ENCODE measurements at regions not wholly inside any gene's neighbourhood (a gene's known extent, or its start where the extent isn't known, plus 50 kb on each side); places are given as distances from the start of the nearest gene placed in this dataset.
A peak's percentile ranks its signal among the peaks of the same experiment; 100 is the strongest.
"Not testable (repeated sequence)": the region's sequence is repeated elsewhere in the genome, so short reads cannot be mapped to it uniquely, and the experiment has no call there.

DNA sequence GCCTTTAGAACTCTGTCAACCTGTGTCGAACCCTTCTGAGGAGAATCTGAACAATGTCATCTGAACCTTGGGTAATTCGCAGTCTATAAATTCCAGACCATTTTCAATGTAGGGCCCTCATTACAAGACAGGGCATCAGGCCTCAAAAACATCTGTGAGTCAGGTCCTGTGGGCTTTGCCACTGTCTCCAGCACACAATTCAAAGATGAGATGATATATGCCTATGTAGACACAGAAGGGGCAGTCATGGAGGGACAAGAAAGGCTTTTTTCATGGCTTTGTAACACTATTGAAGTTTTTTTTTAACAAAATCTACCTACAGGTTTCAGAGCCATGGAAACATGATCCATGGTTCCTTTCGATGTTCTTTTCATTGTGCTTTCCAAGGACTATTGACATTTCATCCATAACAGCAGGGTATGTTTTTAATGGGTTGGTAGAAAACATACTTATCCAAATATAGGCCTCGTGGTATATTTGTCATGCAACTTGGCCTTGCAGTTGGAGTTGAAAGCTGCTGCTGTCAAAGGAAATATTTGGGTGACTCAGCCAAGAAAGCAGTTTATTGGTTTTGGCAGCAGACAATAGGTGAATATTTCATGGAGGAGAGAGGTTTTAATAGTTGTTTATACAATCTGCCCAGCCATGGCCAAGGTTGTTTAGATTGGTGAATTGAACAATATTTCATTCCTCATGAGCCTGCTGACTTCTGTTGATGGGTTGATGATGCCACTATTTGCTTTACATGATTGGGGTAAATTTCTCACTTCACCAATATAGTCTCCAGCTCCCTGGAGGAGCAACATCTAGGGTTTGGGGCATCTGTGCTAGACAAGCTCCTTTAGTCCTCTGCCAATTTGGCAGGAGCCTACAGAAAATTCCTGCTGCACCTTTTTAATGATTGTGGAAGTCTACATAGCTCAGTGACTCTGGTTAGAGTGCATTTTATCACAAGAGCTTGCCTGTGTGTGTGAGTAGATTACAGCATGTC, 158.4 kb upstream of the TMEM72 start:
- DNase-seq, result peak; percentile 12

DNA sequence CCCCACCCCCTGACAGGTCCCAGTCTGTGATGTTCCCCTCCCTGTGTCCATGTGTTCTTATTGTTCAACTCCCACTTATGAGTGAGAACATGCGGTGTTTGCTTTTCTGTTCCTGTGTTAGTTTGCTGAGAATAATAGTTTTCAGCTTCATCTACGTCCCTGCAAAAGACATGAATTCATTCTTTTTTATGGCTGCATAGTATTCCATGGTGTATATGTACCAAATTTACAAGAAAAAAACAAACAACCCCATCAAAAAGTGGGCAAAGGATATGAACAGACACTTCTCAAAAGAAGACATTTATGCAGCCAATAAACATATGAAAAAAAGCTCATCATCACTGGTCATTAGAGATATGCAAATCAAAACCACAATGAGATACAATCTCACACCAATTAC, 156.8 kb upstream of the TMEM72 start:
- DNase-seq, result not testable (repeated sequence)

DNA sequence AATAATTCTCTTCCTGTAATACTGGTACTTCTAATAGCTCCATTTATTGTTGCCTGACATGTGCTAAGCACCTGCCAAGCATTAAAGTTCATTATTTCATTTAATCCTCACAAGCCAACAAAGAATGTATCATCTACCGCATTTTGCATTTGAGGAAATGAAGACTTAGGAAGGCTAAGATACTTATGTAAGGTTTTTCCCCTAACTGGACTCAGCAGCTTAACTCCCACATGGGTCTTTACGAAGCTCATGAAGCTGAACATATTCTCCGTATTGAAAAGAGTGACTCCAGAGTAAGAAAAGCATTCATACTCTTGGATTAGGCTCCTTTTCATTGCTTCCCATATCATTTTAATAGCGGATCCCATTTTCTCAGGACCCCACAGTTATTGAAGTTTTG, 155.7 kb upstream of the TMEM72 start:
- no peak for DNase-seq

DNA sequence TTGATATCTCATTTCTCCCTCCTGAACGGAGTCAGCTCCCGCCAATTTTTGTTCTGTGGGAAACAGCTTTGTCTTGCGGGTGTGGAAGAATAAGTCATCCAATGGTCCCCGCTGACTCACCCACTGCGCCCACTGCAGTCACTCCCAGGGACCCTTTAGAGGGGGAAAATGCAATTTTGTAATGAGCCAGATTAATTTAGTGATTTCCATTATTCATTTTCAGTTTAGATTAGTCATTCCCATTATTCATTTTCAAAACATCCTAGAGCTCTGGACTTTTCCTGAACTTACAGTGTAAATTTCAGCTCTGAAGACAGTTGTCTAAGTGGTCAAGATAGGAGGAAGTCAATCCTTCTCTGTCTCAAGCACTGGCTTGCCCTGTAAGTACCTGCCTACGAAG, 154.9 kb upstream of the TMEM72 start:
- DNase-seq, result no peak

DNA sequence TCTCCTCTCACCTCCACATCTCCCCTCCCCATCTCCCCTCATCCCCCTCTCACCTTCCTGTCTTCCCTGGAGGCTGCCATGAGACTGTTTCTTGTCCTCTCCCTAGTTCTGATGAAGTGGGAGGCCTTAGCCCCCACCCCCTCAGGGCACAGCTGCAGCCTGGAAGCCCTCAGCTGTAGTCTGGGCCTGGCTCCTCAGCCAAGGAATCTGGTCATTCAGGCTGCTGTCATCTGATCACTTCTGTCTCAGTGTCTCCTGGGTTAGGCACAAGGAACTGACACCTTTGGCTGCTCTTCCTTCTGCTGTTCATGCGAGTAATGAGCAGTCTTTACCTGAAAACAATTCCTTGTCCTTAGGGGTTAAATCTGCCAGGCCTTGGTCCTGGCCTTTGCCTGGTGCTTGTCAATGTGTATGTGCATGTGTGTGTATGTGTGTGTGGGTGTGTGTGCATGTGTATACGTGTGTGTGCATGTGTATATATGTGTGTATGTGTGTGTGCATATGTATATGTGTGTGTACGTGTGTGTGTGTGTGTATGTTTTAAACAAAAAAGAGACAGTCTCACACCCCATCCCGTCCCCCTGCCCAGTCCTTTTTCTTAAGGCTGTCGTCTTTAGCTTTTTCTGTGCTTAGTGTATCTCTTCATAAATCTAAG, 153.5 kb upstream of the TMEM72 start:
- no peak for DNase-seq

DNA sequence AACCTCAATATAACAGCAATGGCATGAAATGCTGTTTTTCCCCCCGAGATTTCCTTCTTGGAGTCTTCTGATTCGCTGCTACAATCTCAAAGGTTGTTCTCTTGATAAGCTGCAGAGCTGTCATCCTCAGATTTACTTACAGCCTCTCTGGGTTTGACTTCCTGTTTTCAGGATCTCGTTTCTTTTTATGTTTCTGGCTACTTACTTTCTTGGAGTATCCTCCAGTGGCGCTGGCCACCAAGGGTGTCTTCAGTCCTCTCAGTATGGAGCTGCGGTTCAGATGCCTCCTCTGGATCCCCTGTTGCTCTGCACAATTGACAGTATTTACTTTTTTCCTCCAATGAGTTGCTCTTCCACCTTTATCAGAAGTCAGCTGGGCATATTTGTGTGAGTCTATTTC, 152.0 kb upstream of the TMEM72 start:
- no peak for DNase-seq

DNA sequence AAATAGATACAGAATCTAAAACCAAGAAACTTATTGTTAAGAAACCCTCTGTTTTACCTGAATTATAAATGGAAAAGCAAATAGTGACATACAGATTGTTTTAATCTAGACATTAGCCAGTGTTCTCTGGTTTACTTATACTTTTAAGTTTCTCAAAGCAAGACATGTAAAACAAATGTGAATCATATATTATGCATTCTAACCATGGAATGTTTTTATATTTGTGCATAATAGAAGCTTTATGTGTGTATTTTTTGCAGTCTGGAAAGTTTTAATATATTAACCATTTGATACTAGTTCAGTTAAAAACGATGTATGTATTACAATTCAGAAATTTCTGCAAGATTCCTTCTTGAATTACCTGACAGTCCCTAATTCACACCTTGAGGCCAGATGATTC, 150.6 kb upstream of the TMEM72 start:
- no peak for DNase-seq

DNA sequence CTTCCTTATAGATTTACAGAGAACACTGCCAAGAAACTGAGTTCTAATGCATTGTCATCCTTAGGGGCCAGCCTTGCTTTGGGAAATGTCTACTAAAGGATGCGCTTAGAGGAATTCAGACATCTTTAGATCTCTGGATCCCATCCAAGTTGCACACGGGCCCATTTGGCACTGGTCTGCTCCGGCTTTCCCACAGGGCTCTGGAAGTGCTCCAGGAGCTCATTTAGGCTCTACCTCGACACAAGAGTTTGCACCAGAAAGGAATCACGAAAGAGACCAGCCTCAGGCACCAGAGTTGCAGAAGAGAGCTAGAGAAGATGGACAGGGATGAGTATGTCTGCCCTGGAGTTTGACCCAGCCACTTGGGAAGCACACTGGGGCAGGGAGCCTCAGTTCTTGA, 150.1 kb upstream of the TMEM72 start:
- no peak for DNase-seq

DNA sequence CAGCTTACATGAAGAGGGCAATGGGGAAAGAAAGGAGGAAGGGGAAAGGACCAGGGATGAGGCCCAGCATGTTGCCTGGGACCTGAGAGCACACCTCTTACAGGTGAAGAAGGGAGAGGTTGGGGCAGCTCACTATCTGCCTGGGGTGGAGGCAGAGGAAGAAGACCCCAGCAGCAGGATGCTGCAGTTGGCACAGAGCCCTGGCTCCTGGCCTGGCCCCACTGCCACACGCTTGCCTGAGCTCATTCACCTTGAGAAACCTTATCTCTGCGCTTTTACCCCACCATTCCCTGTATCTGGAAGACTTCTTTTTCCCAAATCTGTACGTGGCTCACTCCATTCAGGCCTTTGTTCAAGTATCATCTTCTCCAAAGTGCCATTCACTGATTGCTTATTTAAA, 147.8 kb upstream of the TMEM72 start:
- DNase-seq, result no peak

DNA sequence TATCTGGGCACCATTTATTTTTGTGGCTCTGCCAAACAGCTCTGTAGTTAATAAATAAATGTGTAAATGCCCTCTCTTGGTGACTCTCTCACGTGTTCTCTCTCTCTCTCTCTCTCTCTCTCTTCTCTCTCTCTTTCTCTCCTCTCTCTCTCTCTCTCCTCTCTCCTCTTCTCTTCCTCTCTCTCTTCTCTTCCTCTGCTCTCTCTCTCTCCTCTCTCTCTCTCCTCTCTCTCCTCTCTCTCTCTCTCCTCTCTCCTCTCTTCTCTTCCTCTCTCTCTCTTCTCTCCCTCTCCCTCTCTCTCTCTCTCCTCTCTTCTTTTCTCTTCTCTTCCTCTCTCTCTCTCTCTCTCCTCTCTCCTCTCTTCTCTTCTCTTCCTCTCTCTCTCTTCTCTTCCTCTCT, 145.8 kb upstream of the TMEM72 start:
- no peak for DNase-seq

DNA sequence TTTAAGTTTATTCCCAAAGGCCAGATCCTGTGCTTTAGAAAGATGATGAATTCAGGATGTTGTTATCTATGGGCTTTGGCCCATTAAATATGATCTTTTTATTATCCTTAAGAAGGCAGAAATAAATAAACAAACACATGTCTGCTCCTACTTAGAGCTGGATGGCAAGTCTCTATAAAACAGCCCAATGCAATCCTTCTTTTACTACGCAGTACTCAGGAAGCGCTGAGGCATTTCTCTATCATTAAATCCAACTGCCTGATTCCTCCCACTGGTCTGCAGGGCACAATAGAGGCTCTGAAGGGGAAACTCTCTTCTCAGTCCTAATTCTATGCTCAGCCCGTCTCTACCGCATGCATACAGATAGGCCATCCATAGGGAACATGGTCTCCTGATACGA, 144.5 kb upstream of the TMEM72 start:
- DNase-seq, result no peak

DNA sequence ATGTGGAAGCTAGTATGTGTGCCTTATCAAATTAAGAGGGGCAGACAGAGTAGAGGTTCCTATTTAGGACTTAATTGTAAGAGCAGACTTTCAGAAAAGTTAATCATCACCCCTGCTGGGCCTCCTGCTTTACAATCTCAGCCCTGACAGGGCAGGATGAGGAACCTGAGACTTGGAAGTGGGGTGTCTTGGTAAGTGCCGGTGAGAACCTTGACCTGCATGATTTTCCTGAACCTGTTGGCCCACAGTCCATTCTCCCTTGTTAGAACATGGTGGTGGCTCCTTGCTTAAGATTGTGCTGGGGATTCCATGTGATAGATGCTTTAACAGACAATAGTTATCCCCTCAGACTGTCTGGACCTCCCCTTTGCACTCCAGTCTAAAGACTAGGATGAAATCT, 141.7 kb upstream of the TMEM72 start:
- DNase-seq, result no peak

DNA sequence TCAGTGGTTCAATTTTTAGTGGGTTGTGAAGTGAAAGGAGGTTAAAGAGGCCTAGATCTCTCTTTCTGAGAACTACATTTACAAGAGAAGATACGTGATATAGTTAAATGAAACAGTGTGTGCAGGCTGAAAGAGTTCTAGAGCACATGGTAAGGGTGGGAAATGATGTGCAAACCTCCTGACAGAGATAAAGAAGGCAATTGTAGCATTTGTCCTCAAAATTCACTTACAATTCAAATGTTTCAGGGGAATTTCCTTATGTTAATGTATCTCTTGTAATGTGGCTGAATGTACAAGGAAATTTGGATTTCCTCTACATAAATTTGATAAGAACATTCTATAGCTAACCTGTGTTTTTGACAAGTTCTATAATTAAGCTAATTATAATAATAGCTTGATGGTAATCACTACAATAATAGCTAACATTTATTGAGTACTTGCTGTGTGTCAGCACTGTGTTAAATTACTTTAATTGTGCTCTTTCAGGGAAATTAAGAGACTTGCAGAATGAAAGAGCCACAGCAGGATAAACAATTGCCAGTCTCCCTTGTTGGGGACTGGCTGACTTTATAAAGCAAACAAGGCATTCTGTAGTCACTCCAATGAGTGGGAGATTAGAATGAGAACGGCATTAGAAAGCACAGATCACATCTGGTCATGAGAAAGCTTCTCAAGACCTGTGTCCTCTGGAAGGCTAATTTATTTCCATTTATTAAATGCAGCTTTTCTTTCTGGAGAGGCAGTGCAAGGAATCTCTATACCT, 139.7 kb upstream of the TMEM72 start:
- DNase-seq, result no peak

DNA sequence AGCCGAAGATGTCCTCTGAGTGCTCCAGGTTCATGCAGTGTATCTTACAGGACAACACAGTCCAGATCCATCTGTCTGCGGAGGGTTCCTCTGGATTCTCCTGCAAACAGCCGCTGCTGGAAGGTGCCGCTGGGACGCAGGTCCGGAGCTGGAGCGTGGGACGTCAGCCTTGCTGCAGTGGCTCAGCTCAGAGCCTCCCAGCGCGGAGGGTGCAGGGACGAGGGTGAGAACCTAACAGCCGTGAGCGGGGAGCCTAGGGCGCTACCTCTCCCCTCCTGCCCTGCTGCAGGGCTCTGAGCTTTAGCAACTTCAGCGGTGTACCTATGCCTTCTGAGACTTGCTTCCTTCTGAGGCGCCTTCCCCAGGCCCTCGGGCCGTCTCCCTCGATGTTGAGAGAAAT, 137.6 kb upstream of the TMEM72 start:
- no peak for DNase-seq

DNA sequence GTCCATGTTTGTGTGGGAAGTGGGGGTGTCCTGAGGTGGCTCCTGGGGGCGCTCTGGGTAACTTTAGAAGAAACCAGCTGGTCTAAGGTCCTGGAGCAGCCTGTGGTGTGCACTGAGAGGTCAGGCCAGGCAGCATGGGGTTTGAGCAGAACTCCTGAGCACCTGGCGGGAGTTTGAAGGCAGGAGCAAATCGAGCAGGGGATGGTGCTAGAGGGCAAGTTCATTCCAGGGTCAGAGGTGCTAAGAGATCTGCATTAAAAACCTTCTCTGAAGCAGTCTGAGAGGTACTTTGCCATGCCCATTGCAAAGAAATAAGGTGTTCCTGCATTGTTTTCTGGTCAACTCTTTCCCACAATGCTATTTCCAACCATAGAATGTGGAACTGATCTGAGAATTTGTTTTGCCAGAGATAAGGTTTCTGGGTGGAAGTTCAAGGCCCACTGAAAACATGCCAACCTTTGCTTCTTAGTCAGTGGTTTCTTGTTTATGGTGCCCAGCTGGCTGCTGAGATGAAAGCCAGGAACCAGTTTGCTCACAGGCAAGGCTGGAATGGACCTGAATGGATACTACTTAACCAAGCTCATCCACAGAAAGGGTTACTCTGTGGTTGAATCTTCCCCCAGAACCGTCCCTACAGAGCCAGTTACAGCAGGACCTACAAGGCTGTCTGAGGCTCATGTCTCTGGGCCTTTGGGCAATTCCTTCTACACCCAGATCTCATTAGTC, 136.3 kb upstream of the TMEM72 start:
- DNase-seq, result no peak

DNA sequence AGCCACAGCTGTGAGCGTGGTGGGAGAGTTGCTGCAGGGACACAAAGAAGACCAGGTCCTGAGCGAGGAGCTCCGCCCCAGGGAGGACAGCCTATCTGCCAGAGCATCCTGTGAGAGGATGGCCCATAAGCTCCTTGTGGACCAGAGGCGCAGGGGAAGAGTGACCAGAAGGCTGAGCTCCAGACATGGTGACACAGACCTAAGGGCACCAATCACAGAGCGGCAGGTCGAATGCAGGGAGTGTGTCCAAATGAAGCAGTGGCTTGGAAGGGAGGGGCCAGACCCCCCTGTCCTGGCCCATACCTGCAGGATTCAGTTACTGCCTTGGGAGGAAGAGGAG, 135.8 kb upstream of the TMEM72 start:
- no peak for DNase-seq

DNA sequence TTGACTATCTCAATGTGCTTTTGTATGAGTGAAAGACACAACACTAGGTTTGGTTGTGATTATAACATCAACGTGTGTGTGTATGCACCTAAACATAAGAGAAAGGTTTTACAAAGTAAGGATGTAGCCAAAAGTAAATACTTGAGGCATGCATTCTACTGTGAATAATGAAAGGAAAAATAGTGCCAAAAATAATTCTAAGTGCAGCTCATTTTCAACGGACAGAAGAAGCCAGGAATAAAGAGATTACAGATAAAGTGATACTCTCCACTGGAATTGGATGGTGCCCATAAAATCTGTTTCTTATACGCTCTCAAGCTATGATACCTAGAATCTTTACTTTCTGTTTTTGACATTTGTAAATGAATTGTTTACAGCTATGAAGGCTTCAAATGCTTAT, 135.0 kb upstream of the TMEM72 start:
- DNase-seq, result no peak

DNA sequence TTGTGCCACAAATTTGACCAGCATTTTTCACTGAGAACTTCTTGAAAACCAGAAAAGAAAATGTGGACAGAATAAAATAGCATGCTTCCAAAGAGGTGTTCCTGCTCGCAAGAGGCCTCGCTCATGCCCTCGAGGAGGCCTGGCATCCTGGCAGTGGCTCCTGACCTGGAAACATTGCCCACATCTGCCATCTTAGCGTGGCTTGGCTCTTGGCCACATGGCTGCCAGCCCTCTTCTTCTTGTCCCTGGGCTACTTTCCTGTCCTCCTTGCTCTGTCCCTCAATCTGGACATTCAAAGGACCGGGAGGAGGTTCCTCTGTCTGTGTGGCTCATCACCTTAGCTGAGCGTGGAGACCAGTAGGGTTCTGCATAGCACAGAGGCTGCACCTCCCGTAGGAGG, 131.6 kb upstream of the TMEM72 start:
- no peak for DNase-seq

DNA sequence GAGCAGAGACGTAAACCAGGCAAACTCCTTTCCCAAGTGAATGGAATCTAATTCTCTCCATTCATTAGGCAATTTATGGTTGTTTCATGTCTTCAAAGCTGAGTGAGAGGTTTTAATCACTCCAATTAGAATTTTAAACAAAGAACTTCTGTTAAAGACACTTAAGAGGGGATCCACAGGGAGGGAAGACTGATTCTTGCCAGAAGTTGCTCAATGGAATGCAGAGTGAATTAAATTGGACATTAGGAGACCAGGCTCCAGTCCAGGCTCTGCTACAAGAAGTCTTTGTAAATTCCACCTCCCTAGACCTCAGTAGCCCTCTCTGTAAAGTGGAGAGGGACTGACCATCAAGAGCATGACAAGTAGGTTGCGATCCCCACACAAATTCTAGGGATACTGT, 130.7 kb upstream of the TMEM72 start:
- DNase-seq, result no peak

DNA sequence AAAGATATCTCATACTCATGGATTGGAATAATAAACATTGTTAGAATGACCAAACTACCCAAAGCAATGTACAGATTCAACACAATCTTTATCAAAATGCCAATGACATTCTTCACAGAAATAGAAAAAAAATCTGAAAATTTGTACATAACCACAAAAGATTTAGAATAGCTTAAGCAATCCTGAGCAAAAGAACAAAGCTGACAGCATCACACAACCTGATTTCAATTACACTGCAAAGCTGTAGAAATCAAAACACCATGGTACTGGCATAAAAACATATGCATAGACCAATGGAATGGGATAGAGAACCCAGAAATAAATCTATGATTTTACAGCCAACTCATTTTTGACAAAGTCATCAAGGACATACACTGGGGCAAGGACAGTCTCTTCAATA, 130.0 kb upstream of the TMEM72 start:
- no peak for DNase-seq

DNA sequence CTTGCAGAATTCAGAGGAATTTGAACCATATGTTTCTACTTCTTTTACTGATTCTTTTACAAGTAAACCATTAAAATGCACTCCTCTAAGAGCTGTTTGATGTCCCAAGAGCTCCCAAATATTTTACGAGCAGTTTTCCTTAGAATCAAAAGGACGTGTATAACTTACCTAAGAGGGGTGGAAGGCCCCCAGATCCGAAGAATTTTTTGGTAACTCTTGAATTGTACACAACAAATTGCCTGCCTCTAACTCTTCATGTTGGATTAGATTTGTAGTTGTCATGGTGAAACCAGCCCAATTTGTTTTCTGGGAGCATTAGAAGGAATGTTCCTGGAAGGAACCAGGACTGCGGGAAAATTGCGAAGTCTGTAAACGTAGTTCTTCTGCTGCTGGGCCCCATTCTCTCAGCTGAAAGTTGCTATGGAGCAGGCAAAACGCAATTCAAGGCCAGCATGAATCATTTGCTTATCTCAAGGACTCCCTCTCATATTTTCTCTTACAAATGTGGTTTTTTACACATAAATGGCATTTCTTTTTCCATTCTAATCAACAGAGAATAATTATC, 124.8 kb upstream of the TMEM72 start:
- DNase-seq, result no peak

DNA sequence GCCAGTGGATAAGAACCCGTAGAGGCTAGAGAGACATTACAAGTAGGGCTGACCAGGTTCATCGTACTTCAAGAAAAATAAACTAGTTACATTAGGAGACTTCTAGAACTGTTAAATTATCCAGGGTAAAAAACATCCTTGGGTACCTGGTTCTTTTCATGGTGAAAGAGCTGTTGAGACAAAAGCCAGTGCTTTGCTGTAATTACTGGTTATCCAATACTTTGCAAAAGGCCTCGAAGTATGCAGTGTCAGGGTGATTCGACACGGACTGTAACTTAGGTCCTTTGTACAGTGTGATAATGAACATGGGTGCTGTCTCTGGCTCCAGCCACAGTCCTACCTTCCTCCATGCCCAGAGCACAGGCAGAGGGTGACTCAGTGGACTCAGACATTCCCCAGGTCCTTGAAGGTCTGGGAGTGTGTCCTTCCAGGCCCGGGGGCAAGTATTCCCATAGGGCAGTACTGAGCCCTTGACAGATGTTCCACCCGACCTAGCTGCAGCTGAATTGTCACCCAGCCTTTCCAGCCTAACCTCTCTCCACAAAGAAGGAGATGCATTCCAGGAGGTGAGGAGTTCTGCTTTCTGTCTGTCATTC, 123.6 kb upstream of the TMEM72 start:
- DNase-seq, result no peak

Measured in NCI-H1694 (cell line).